ENCODE measurements at regions not wholly inside any gene's neighbourhood (a gene's known extent, or its start where the extent isn't known, plus 50 kb on each side); places are given as distances from the start of the nearest gene placed in this dataset.
"Not testable (repeated sequence)": the region's sequence is repeated elsewhere in the genome, so short reads cannot be mapped to it uniquely, and the experiment has no call there.

GRCh38 chr2:187050409-187050998, 201.5 kb upstream of the ZSWIM2 start:
- TF ChIP-seq, protein P1, sequence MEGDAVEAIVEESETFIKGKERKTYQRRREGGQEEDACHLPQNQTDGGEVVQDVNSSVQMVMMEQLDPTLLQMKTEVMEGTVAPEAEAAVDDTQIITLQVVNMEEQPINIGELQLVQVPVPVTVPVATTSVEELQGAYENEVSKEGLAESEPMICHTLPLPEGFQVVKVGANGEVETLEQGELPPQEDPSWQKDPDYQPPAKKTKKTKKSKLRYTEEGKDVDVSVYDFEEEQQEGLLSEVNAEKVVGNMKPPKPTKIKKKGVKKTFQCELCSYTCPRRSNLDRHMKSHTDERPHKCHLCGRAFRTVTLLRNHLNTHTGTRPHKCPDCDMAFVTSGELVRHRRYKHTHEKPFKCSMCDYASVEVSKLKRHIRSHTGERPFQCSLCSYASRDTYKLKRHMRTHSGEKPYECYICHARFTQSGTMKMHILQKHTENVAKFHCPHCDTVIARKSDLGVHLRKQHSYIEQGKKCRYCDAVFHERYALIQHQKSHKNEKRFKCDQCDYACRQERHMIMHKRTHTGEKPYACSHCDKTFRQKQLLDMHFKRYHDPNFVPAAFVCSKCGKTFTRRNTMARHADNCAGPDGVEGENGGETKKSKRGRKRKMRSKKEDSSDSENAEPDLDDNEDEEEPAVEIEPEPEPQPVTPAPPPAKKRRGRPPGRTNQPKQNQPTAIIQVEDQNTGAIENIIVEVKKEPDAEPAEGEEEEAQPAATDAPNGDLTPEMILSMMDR (IDR thresholded peaks at IDR 0.05; ENCODE audit: borderline replicate concordance, control extremely low read depth, extremely low read depth, insufficient read depth, missing control alignments), result no peak
- in situ Hi-C loops (cut with MboI; ENCODE audit: low sequenced_read_pairs, unreplicated experiment), result no loop called here
- DNase-seq (ENCODE audit: low spot score), result no peak

GRCh38 chr2:187037310-187037709, 188.3 kb upstream of the ZSWIM2 start:
- TF ChIP-seq, protein P1 (IDR thresholded peaks at IDR 0.05; ENCODE audit: borderline replicate concordance, control extremely low read depth, extremely low read depth, insufficient read depth, missing control alignments), result no peak
- DNase-seq (ENCODE audit: low spot score), result no peak
- in situ Hi-C loops (cut with MboI; ENCODE audit: low sequenced_read_pairs, unreplicated experiment), result no loop called here

- TF ChIP-seq, protein P1 (IDR thresholded peaks at IDR 0.05; ENCODE audit: borderline replicate concordance, control extremely low read depth, extremely low read depth, insufficient read depth, missing control alignments), result no peak
- in situ Hi-C loops (cut with MboI; ENCODE audit: low sequenced_read_pairs, unreplicated experiment), result no loop called here
- DNase-seq (ENCODE audit: low spot score), result no peak
Observed at GRCh38 chr2:187034434-187034833, 185.5 kb upstream of the ZSWIM2 start.

- TF ChIP-seq, protein P1 (IDR thresholded peaks at IDR 0.05; ENCODE audit: borderline replicate concordance, control extremely low read depth, extremely low read depth, insufficient read depth, missing control alignments), result no peak
- DNase-seq (ENCODE audit: low spot score), result no peak
- in situ Hi-C loops (cut with MboI; ENCODE audit: low sequenced_read_pairs, unreplicated experiment), result no loop called here
Observed at GRCh38 chr2:187024739-187025138, 175.8 kb upstream of the ZSWIM2 start.

DNA sequence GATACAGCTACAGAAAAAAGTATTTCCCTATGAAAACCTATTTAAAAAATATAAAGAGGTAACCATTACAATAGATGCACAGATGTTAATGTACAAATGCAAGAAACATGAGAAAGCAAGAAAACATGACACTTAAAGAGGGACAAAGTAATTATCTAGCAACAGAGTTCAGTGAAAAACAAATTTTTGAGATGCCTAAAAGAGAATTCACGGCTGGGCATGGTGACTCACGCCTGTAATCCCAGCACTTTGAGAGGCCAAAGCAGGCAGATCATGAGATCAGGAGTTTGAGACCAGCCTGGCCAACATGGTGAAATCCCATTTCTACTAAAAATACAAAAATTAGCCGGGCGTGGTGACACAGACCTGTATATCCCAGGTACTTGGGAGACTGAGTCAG, 175.0 kb upstream of the ZSWIM2 start:
- in situ Hi-C loops (cut with MboI; ENCODE audit: low sequenced_read_pairs, unreplicated experiment); DNase-seq (ENCODE audit: low spot score): not testable (repeated sequence)

GRCh38 chr2:187017438-187017837, 168.5 kb upstream of the ZSWIM2 start:
- DNase-seq (ENCODE audit: low spot score), result no peak
- TF ChIP-seq, protein P1 (IDR thresholded peaks at IDR 0.05; ENCODE audit: borderline replicate concordance, control extremely low read depth, extremely low read depth, insufficient read depth, missing control alignments), result no peak
- in situ Hi-C loops (cut with MboI; ENCODE audit: low sequenced_read_pairs, unreplicated experiment), result no loop called here

- in situ Hi-C loops (cut with MboI; ENCODE audit: low sequenced_read_pairs, unreplicated experiment), result no loop called here
- no peak for DNase-seq (ENCODE audit: low spot score)
- TF ChIP-seq, protein P1 (IDR thresholded peaks at IDR 0.05; ENCODE audit: borderline replicate concordance, control extremely low read depth, extremely low read depth, insufficient read depth, missing control alignments), result no peak
Observed at GRCh38 chr2:187013058-187013457, 164.1 kb upstream of the ZSWIM2 start.

Measured in GM13976 (cell line).